Duodenal mucosa (tissue), 2 donors: ENCODE measurements at regions not wholly inside any gene's neighbourhood (a gene's known extent, or its start where the extent isn't known, plus 50 kb on each side); places are given as distances from the start of the nearest gene placed in this dataset.
"Not testable (repeated sequence)": the region's sequence is repeated elsewhere in the genome, so short reads cannot be mapped to it uniquely, and the experiment has no call there.

Experiments used
- H3K27ac ChIP-seq: one replicate; pipeline ENCODE4 v1.7.0; 2013; ENCODE audit warnings: low read depth, low read length
- H3K27me3 ChIP-seq, 2 donors: one replicate each; pipeline ENCODE4 v1.7.0; 2013; ENCODE audit warnings: low read length in 2 of 2, control low read depth in 1 of 2; ENCODE audit not compliant: insufficient read depth in 2 of 2, control insufficient read depth in 1 of 2
- H3K36me3 ChIP-seq, 2 donors: one replicate each; pipeline ENCODE4 v1.7.0; 2013; ENCODE audit warnings: low read length in 2 of 2, control low read depth in 1 of 2; ENCODE audit not compliant: insufficient read depth in 2 of 2, control insufficient read depth in 1 of 2
- H3K4me1 ChIP-seq, 2 donors: one replicate each; pipeline ENCODE4 v1.7.0; 2013; ENCODE audit warnings: low read length in 2 of 2, control low read depth in 1 of 2; ENCODE audit not compliant: insufficient read depth in 2 of 2, control insufficient read depth in 1 of 2
- H3K4me3 ChIP-seq, 2 donors: one replicate each; pipeline ENCODE4 v1.7.0; 2013; ENCODE audit warnings: low read length in 2 of 2, low read depth in 1 of 2
- H3K9ac ChIP-seq, 2 donors: one replicate each; pipeline ENCODE4 v1.7.0; 2013; ENCODE audit warnings: low read length in 2 of 2, low read depth in 1 of 2
- H3K9me3 ChIP-seq, 2 donors: one replicate each; pipeline ENCODE4 v1.7.0; 2013; ENCODE audit warnings: low read length in 2 of 2, control low read depth in 1 of 2; ENCODE audit not compliant: control insufficient read depth in 1 of 2

DNA sequence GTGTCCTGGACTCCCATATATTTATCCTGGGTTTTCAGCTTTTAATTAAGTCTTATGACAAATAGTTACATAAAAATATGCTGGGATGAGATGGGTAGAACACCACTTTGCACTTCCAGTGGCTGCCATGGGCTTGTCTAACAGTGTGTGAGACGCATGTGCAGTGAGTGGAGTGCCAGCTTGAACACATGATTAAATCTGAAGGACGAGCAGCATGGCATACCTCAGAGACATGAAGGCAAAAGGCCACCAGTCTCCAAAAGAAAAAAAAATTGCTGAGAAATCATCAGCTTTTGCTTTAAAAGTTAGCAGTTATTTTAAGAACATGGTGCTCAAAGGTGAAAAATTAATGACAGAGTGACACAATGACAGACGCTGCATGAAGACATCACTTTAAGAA, 139.0 kb upstream of the ADCY1 start:
- H3K27ac ChIP-seq = no peak overlapping the region
- no peak overlapping the region for H3K4me3 ChIP-seq
- H3K9me3 ChIP-seq = no peaks in the 10 kb centered on the region
- H3K36me3 ChIP-seq = no peaks in the 10 kb centered on the region
- no peaks in the 10 kb centered on the region for H3K27me3 ChIP-seq
- no peak overlapping the region for H3K9ac ChIP-seq
- H3K4me1 ChIP-seq = no peaks in the 10 kb centered on the region

DNA sequence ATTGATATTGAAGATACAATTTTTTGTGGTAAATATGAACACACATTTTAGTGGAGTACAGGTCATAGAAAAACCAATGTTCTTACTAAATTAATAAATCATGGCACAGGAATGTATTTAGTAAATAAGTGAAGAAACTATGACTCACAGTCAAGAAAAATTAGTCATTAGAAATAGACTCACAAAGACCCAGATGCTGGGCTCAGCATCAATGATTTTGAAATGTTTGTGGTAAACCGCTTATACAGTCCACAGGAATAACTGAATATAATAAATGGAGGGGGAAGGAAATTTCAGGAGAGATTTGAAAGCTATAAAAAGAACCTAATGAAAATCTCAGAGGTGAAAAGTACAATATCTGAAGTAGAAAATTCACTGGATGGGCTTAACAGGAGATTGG, 138.3 kb upstream of the ADCY1 start:
- Histone ChIP-seq H3K36me3 (no peaks in the 10 kb centered on the region), H3K9ac (no peak overlapping the region), H3K27ac (no peak overlapping the region), H3K4me3 (no peak overlapping the region), H3K4me1 (no peaks in the 10 kb centered on the region), H3K9me3 (no peaks in the 10 kb centered on the region), H3K27me3 (no peaks in the 10 kb centered on the region)

DNA sequence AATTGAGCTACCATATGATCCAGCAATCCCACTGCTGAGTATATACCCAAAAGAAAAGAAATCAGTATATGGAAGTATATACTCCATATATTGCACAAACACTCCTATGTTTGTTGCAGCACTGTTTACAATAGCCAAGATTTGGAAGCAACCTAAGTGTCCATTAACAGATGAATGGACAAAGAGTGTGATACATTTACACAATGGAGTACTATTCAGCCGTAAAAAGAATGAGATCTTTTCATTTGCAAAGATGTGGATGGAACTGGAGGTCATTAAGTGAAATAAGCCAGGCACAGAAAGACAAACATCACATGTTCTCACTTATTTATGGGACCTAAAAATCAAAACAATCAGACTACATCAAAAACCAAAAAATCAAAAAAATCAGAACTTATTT, 133.4 kb upstream of the ADCY1 start:
- H3K4me3 ChIP-seq, H3K27ac ChIP-seq, H3K9me3 ChIP-seq, H3K36me3 ChIP-seq, H3K4me1 ChIP-seq, H3K9ac ChIP-seq, H3K27me3 ChIP-seq: not testable (repeated sequence)

DNA sequence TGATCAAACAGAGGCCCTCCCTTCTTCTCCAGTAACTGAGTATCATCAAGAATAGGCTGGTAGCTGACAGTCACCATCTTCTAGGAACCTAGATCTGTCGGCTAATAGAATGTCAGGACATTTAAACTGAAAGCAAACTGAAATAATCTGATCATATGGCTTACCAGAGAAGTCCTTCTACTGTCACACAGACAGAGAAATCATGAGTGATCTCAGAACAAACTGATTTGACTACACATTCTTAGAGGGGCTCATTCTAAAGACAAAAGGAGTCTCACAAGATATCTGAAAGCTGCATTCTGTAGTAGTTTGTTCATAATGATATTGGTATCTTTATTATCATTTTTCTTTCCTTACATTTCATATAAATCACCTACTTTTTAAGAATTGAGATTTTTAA, 130.9 kb upstream of the ADCY1 start:
- H3K36me3 ChIP-seq = no peaks in the 10 kb centered on the region
- H3K27me3 ChIP-seq = no peaks in the 10 kb centered on the region
- H3K4me3 ChIP-seq = no peak overlapping the region
- H3K27ac ChIP-seq = no peak overlapping the region
- no peak overlapping the region for H3K9ac ChIP-seq
- H3K9me3 ChIP-seq = no peaks in the 10 kb centered on the region
- no peaks in the 10 kb centered on the region for H3K4me1 ChIP-seq

DNA sequence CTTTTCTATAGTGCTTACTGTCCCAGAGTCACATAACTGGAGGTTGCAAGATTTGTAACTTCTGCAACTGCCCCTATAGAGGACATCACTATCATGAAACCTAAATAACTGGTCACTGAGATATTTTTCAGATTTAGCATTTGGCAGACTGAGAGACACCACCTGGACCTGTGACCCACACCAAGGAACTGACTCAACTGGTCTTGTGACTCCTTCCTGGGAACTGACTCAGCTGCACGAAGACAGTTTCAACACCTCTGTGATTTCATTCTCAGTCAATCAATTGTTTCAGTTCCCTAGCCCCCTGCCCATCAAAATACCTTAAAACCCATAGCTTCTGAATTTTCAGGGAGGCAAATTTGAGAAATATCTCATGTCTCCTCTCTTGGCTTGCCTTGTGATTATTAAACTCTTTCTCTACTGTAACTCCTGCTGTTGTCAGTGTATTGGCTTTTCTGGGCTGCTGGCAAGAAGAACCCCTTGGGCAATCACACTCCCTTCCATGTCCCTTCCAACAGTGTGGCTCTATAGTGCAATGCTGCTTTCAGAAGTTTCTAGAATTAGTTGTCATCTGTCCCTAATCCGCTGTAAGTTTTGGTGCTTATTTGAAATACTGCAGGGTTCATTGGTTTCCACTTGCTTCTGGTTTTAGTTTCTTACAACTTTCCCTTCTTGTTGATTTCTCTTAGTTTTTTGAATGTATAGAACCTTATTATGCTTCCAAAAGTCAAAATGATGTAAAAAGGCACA, 127.8 kb upstream of the ADCY1 start:
- H3K36me3 ChIP-seq = no peaks in the 10 kb centered on the region

DNA sequence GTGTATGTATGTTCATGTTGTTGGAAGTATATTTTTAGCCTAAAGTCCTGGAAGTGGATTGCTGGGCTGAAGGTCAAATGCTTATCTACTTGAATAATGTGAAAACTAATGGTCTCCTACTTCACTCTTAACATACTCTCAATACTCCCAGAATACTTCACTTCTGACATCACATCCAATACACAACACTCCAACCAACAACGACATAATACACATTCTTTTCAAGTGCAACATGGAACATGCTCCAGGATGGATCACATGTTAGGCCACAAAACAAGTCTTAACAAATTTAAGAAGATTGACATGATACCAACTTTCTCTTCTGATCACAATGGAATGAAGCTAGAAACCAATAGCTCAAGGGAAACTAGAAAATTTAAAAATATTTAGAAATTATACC, 126.9 kb upstream of the ADCY1 start:
- Histone ChIP-seq H3K9me3 (no peaks in the 10 kb centered on the region), H3K4me3 (no peak overlapping the region), H3K4me1 (no peaks in the 10 kb centered on the region), H3K36me3 (no peaks in the 10 kb centered on the region), H3K9ac (no peak overlapping the region), H3K27ac (no peak overlapping the region), H3K27me3 (no peaks in the 10 kb centered on the region)

More for the DNA sequence above, 127.8 kb upstream of the ADCY1 start:
- H3K9me3 ChIP-seq = no peaks in the 10 kb centered on the region
- H3K27ac ChIP-seq = no peak overlapping the region
- H3K4me3 ChIP-seq = no peak overlapping the region
- no peak overlapping the region for H3K9ac ChIP-seq
- H3K4me1 ChIP-seq = no peaks in the 10 kb centered on the region
- no peaks in the 10 kb centered on the region for H3K27me3 ChIP-seq

DNA sequence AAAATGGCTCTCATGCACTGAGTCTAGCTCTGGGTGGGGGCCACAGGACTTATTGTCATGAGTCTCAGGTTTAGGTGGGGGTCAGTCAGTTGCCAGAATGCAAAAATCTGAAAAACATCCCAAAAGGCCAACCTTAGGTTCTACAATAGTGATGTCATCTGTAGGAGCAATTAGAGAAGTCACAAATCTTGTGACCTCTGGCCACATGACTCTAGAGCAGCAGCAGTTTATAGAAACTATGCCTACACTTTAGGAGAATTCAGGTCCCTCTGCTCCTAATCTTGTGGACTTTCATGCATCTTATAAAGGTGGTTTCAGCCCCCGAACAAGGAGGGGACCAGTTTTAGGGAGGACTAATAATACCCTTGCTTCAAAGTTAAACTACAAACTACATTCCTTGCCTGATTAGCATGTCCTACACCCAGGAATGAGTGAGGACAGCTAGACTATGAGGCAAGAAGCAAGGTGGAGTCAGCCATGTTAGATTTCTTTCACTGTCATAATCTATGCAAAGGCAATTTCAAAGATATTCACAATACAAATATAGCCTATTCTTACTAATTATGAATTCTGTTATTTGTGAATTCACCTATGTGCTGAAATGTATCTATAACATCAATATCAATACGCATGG, 123.5 kb upstream of the ADCY1 start:
- H3K27ac ChIP-seq = no peak overlapping the region
- no peak overlapping the region for H3K9ac ChIP-seq
- H3K4me3 ChIP-seq = no peak overlapping the region
- no peaks in the 10 kb centered on the region for H3K4me1 ChIP-seq
- H3K36me3 ChIP-seq = no peaks in the 10 kb centered on the region
- no peaks in the 10 kb centered on the region for H3K9me3 ChIP-seq
- no peaks in the 10 kb centered on the region for H3K27me3 ChIP-seq

DNA sequence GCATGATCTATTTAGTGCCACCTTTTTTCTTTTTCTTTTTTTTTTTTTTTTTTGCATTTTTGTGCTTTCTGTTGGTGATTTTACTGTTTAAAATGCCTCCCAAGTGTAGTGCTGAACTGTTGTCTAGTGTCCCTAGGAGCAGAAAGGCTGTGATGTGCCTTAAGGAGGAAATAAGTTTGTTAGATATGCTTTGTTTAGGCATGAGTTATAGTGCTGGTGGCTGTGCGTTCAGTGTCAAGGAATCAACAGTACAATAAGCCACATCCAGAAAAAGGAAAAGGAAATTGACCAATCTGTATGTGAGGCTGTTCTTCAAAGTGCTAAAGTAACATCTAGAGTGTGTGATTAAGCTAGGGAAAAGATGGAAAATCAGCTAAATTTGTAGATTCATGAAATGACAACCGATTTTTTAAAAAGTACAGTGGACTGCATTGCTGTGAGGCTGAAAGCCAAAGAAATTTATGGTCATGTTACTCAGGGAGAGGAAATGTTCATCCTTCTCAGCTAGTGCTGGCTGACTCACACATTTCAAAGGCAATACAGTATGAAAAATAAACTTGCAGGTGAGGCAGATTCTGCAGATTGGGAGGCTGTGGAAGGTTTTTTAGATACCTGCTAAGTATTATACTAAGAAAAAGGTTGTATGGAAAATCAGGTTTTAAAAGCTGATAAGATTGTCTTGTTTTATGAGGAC, 122.7 kb upstream of the ADCY1 start:
- Histone ChIP-seq H3K4me3 (no peak overlapping the region), H3K36me3 (no peaks in the 10 kb centered on the region), H3K9me3 (no peaks in the 10 kb centered on the region), H3K4me1 (no peaks in the 10 kb centered on the region), H3K9ac (no peak overlapping the region), H3K27ac (no peak overlapping the region), H3K27me3 (no peaks in the 10 kb centered on the region)

DNA sequence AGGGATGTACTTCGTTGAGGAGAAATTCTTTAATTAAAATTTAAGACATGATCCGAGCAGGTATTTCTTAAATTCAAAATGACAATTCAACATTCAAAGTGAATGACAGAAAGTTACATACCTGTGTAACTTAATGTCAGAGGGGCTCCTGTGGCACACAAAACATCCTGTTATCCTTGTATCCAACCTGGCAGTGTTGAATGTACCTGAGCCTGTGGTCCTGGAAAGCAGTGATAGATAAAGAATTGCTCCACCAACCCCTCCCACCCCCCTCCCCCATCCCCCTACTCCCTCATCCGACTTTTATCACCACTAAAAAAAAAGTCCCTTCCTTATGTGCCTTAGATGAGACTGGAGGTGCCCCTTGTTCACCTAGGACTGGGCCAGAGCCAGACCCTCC, 119.4 kb upstream of the ADCY1 start:
- no peaks in the 10 kb centered on the region for H3K9me3 ChIP-seq
- no peaks in the 10 kb centered on the region for H3K4me1 ChIP-seq
- H3K4me3 ChIP-seq = no peak overlapping the region
- no peak overlapping the region for H3K9ac ChIP-seq
- H3K27me3 ChIP-seq = no peaks in the 10 kb centered on the region
- H3K27ac ChIP-seq = no peak overlapping the region
- H3K36me3 ChIP-seq = no peaks in the 10 kb centered on the region

DNA sequence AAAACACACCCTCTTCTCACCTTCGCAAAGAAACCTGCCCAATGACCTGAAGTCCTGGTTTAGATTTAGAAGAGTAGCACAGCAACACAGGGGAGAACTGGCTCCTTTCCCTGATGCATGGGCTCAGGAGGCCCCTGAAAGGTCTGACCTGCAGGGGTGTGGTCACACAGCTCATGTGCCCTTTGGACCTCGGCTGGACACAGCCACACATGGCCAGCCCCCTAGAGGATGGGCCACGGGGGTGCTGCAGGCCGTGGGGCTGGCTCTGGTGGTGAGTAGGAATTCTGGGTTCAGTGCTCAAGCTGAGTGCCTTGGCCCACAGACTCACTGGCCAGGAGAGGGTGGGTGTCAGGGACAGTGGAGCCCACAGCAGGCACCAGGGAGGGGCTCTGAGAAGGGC, 118.5 kb upstream of the ADCY1 start:
- H3K9ac ChIP-seq = no peak overlapping the region

More for the DNA sequence above, 118.5 kb upstream of the ADCY1 start:
- Histone ChIP-seq H3K9me3 (no peaks in the 10 kb centered on the region), H3K27ac (no peak overlapping the region), H3K36me3 (no peaks in the 10 kb centered on the region), H3K4me3 (no peak overlapping the region), H3K4me1 (no peaks in the 10 kb centered on the region), H3K27me3 (no peaks in the 10 kb centered on the region)
